NCI-H2081 (cell line): ENCODE measurements at regions not wholly inside any gene's neighbourhood (a gene's known extent, or its start where the extent isn't known, plus 50 kb on each side); places are given as distances from the start of the nearest gene placed in this dataset.
A peak's percentile ranks its signal among the peaks of the same experiment; 100 is the strongest.

Experiments
- DNase-seq, 2 experiments: peaks; one replicate each; lab custom pipeline; 2025; lab: John Stamatoyannopoulos, UW

- DNase-seq: no peak
These were observed 116.8 kb upstream of the PFKP start for GRCh38 chr10:2950546-2950945.

- no peak for DNase-seq
These were observed 117.4 kb upstream of the PFKP start for GRCh38 chr10:2949948-2950354.

GRCh38 chr10:2949221-2949947 is 118.0 kb upstream of the PFKP start:
- DNase-seq: no peak

- no peak for DNase-seq
These were observed 119.1 kb upstream of the PFKP start for GRCh38 chr10:2948127-2948854.

GRCh38 chr10:2944788-2945187 is 122.6 kb upstream of the PFKP start:
- DNase-seq: no peak

- no peak for DNase-seq
These were observed 123.3 kb upstream of the PFKP start for GRCh38 chr10:2943932-2944614.

GRCh38 chr10:2942938-2943337 is 124.4 kb upstream of the PFKP start:
- no peak for DNase-seq

- no peak for DNase-seq
These were observed 128.5 kb upstream of the PFKP start for GRCh38 chr10:2938869-2939268.

GRCh38 chr10:2936816-2937215 is 130.5 kb upstream of the PFKP start:
- DNase-seq: no peak

- no peak for DNase-seq
These were observed 131.5 kb upstream of the PFKP start for GRCh38 chr10:2935647-2936386.

- no peak for DNase-seq
These were observed 133.4 kb upstream of the PFKP start for GRCh38 chr10:2933924-2934323.

- DNase-seq: no peak
These were observed 133.8 kb upstream of the PFKP start for GRCh38 chr10:2933519-2933918.

GRCh38 chr10:2933071-2933470 is 134.3 kb upstream of the PFKP start:
- no peak for DNase-seq

GRCh38 chr10:2929480-2930258 is 137.7 kb upstream of the PFKP start:
- DNase-seq: no peak

GRCh38 chr10:2927958-2928840 is 139.1 kb upstream of the PFKP start:
- peak; percentile 57 to 64 for DNase-seq

GRCh38 chr10:2926918-2927660 is 140.3 kb upstream of the PFKP start:
- DNase-seq: no peak

GRCh38 chr10:2925631-2926030 is 141.7 kb upstream of the PFKP start:
- peak in 1 of 2 experiments; percentile 41 for DNase-seq

- no peak for DNase-seq
These were observed 142.9 kb upstream of the PFKP start for GRCh38 chr10:2924431-2924830.

- DNase-seq: no peak
These were observed 145.2 kb upstream of the PFKP start for GRCh38 chr10:2921956-2922680.
